Bronchial epithelial cell (primary cell): ENCODE measurements at regions not wholly inside any gene's neighbourhood (a gene's known extent, or its start where the extent isn't known, plus 50 kb on each side); places are given as distances from the start of the nearest gene placed in this dataset.

Source experiments
- DNase-seq: peaks from one replicate; pipeline ENCODE4 v3.0.0-alpha.2; 2010; ENCODE audit warnings: low read depth
- FAIRE-seq: peaks from 2 replicates; lab custom pipeline; 2011; peaks lifted over from hg19 to GRCh38; lab: Jason Lieb, UNC
- H3K27me3 ChIP-seq: 2 replicates; pipeline ENCODE4 v1.5.1; 2011; ENCODE audit warnings: low read length; ENCODE audit not compliant: control insufficient read depth, insufficient read depth
- H3K36me3 ChIP-seq: 2 replicates; pipeline ENCODE4 v1.5.1; 2011; ENCODE audit warnings: low read length; ENCODE audit not compliant: control insufficient read depth, insufficient read depth
- H3K4me3 ChIP-seq: 2 replicates; pipeline ENCODE4 v1.5.1; 2011; ENCODE audit warnings: mild to moderate bottlenecking, low read depth, low read length, control low read depth
- CTCF ChIP-seq: IDR thresholded peaks from 2 replicates; pipeline ENCODE4 v1.5.1; 2011; ENCODE audit warnings: mild to moderate bottlenecking, moderate library complexity, low read length, control low read depth, inconsistent platforms; ENCODE audit not compliant: insufficient read depth, severe bottlenecking

GRCh38 chr1:101312147-101312546 lies 75.3 kb downstream of the S1PR1 start:
- Histone ChIP-seq H3K27me3 (peaks cover 3% of the 10 kb centered on the region), H3K36me3 (no peaks in the 10 kb centered on the region), H3K4me3 (no peak overlapping the region)
- no peak for TF ChIP-seq CTCF
- DNase-seq, result no peak
- FAIRE-seq, result no peak

DNA sequence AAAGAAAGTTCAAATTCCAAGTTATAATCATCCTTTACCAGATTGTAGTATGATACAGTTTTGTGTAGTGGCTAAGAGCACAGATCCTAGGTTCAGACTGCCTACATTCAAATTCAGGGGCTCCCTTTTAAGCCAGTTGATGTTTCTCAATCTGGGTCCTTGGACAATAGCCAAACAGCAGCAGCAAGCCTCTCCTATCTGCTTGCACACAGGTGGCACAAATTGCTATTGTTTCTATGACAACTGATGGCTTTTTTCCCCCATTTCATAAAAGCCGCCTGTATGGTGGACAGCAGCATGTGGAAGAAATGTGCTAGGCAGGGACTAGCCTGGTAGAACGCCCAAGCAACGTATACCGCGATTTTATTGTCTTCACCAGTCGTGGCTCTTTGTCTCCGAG lies 76.5 kb downstream of the S1PR1 start:
- DNase-seq, result no peak
- no peak for TF ChIP-seq CTCF
- no peak for FAIRE-seq
- Histone ChIP-seq H3K36me3 (no peaks in the 10 kb centered on the region), H3K4me3 (no peak overlapping the region), H3K27me3 (peaks cover 5% of the 10 kb centered on the region)

GRCh38 chr1:101314244-101314643 lies 77.4 kb downstream of the S1PR1 start:
- DNase-seq (peak; percentile 78), FAIRE-seq (no peak)
- no peak for TF ChIP-seq CTCF
- Histone ChIP-seq H3K36me3 (no peaks in the 10 kb centered on the region), H3K27me3 (peaks cover 5% of the 10 kb centered on the region), H3K4me3 (no peak overlapping the region)

DNA sequence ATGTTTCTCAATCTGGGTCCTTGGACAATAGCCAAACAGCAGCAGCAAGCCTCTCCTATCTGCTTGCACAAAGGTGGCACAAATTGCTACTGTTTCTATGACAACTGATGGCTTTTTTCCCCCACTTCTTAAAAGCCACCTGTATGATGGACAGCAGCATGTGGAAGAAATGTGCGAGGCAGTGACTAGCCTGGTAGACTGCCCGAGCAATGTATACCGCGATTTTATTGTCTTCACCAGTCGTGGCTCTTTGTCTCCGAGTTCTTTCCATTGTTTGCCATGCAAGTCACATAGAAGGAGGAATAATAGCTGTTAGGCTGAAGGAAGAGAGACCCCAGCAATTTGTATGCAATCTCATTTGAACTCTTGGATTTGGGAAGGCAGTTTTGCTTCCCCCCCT lies 79.4 kb downstream of the S1PR1 start:
- FAIRE-seq (no peak), DNase-seq (no peak)
- Histone ChIP-seq H3K36me3 (no peaks in the 10 kb centered on the region), H3K27me3 (peaks cover 5% of the 10 kb centered on the region), H3K4me3 (no peak overlapping the region)
- TF ChIP-seq CTCF, result no peak

DNA sequence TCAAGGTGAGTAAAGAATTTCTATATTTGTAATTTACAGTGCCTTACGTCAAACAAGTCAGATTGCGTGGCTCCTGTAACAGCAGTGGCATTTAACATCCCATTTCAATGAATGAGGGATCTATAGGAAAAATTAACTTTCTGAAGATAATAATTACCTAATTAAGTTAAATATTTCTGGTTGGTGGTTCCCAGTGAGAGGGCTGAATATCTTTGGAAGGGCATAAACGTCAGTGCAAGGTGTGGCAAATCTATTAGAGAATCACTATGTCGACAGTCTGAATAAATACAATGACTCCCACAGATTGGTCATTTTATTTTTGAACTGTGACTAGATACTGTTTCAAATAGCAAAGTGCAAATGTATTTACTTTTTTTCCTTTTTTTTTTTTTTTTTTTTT lies 80.0 kb downstream of the S1PR1 start:
- no peak for DNase-seq
- TF ChIP-seq CTCF, result no peak
- no peak overlapping the region for H3K4me3 ChIP-seq
- FAIRE-seq, result no peak
- peaks cover 5% of the 10 kb centered on the region for H3K27me3 ChIP-seq
- no peaks in the 10 kb centered on the region for H3K36me3 ChIP-seq

DNA sequence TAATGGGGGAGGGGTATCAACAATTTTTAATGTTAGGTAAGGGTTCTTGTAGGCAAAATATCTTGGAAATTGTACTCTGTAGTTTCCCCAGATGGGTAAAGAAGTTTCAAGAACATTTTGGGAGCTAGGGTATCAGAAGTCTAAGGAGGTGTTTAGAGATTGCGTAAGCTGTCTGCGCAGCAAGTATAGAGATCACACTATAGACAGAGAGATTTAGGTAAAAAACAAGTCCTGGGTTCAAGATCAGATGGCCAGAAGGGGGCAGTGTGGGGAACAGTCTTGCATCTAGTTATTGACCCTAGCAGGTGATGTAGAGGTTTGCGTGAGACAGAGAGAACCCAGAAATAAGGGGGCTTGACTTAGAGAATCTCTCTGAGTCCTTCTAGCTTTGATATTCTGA lies 80.8 kb downstream of the S1PR1 start:
- FAIRE-seq (no peak), DNase-seq (no peak)
- TF ChIP-seq CTCF, result no peak
- Histone ChIP-seq H3K27me3 (peaks cover 5% of the 10 kb centered on the region), H3K36me3 (no peaks in the 10 kb centered on the region), H3K4me3 (no peak overlapping the region)
